Hypothalamus (tissue), 51 donors: ENCODE measurements at regions not wholly inside any gene's neighbourhood (a gene's known extent, or its start where the extent isn't known, plus 50 kb on each side); places are given as distances from the start of the nearest gene placed in this dataset.

Source experiments
- DNase-seq, 51 donors: peaks; one replicate each; lab custom pipeline; 2025; lab: John Stamatoyannopoulos, UW

- DNase-seq = no peak
Observed at GRCh38 chr2:792687-793086, 115.5 kb upstream of the TMEM18 start.

DNA sequence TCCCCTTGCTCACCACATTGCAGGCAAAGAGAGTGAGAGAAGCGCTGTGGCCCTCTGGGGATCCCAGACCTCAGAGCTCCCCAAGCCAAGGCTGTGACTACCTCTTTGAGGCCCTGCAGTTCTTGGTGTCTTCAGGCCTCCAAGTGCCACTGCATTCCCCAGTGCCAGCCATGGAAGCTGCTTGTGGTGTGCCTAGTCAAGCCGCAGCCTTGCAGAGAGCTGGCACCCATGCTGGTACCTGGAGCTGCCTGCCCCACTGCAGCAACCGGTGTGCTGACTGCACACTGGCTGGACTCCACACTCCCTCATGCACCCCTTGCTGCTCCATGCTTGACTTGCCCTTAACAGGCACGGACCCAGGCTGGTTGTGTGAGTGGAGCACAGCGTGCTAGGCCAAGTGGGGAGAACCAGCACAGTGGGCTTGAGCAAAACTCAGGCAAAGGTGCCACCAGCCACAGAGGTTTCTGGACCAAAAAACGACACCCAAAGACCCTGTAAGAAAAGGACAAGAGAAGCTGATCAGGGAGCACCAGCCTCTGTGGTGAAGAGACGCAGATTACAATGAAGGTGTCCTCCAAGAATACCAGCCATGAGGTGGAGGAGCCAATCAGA is 113.5 kb upstream of the TMEM18 start:
- no peak for DNase-seq

GRCh38 chr2:790081-790480 is 112.9 kb upstream of the TMEM18 start:
- DNase-seq = no peak

DNA sequence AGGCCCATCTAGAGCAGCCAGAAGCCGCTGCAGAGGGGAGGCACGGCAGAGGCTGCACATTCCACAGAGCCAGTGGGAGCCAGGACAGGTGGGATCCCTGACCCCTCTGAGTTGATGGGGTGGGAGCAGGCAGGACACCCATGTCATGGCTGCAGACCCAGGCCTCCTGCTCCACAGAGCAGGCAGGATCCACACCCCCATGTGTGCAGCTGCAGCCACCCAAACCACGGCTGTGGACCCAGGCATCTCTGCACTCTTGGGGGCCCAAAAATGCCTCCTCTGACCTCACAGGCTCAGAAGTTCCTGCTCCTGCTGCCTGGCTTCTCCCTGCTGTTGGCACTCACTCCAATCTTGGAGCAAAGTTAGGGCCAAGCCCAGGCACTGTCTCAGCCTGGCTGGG is 112.3 kb upstream of the TMEM18 start:
- DNase-seq = no peak

- DNase-seq = no peak
Observed at GRCh38 chr2:788227-789032, 111.2 kb upstream of the TMEM18 start.

- DNase-seq = no peak
Observed at GRCh38 chr2:784753-785152, 107.5 kb upstream of the TMEM18 start.

DNA sequence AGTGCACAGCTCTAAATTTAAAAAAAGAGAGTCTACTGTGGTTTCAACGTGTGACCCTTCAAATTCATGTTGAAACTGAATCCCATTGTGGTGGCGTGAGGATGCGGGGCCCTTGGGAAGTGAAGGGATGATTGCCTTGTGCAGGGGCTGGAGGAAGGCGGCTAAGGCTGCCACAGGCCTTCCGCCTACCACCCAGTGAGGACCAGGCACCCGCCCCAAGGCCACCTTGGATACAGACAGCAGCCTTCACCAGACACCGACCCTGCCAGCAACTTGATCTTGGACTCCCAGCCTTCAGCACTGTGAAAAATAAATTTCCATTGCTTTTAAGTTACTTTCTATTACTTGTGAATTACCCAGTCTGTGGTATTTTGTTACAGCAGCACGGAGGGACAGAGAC is 103.4 kb upstream of the TMEM18 start:
- DNase-seq = no peak

DNA sequence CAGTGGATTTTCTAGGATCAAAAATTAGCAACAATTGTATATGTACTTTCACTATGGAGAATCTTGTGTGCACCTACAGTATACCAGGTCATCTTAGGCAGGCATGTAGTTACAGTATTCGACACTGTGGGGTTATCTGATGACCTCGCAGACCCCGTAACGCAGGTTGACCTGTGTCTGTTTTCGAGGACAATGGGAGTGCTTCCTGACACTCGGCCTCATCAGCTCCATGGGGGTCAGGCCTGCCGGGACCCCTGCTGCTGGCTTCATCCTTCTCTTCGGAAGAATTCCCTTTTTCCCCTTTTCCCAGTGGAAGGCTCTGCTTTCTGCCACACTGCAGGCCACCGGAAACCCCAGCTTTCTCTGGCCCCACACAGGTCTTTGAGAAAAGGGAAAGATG is 102.8 kb upstream of the TMEM18 start:
- DNase-seq = no peak

- DNase-seq = no peak
Observed at GRCh38 chr2:778731-779350, 101.6 kb upstream of the TMEM18 start.

DNA sequence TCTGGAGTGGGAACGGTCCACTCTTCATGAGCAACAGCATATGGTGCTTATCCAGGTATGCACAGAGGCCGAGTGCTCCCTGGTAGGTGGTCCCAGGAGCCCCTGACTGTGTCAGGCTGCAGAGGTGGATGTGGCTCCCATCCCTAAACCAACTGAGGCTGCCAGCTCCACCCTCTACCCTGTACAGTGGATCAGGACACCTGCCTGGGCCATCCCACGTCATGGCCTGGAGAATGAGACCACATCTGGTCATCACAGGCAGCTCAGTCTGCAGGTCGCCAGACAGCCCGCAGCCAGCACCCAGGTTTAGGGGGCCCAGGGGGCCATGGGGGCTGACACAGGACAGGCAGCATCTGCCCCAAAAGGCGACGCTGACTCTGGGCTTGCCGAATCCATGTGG is 100.3 kb upstream of the TMEM18 start:
- no peak for DNase-seq

DNA sequence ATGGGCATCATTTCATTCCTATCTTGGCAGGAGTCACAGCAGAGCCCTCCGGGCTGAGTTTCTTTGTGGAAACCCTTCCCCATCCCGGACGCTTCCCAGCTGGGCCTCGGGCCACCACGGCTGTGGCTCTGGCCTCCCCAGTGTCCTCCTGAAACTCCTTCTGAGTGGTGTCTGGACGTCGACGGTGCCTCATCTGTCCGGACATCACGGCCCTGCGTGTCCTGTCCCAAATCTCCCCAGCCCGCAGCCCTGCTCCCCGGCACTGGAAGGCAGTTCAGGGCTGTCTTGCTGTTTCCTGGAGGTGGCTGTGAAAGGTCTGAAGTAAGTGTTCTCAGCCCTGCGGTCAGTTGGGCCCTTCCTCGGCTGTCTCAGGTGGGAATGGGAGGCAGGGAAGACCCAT is 99.8 kb upstream of the TMEM18 start:
- no peak for DNase-seq

DNA sequence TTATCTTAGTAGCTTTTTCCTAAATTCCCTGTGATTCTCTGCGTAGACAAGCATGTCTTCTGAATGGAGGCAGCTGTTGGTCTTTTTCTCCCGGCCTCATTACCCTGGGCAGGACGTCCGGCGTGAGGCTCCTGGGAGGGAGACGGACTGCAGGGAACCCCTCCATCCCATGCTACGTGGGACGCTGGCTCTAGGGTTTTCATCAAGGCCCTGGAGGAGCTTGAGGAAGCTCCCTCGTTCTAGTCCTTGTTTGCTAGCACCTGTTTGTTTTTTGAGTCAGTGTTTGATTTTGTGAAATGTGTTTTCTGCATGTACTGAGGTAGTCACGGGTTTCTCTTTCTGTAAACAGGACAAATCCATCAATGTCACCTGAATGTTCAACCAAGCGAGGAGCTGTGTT is 99.3 kb upstream of the TMEM18 start:
- DNase-seq = no peak

DNA sequence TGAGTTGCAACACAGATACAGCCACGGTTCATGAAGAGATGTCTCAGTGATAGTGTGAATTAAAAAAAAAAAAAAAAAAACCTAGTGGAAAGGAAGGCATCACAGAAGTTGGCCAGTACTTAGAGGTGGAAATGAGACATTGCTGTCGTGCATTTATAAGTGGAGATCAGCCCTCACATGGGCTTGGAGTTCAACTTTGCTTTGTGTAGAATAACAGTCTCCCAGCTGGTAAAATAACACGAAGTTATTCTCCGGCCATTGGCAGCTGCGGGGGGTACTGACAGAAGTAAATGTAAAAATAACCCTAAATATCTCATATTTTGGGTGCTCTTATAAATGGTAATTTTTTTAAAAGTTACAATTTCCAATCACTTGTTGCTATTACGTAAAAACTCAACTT is 98.8 kb upstream of the TMEM18 start:
- no peak for DNase-seq

- no peak for DNase-seq
Observed at GRCh38 chr2:774436-774835, 97.2 kb upstream of the TMEM18 start.

DNA sequence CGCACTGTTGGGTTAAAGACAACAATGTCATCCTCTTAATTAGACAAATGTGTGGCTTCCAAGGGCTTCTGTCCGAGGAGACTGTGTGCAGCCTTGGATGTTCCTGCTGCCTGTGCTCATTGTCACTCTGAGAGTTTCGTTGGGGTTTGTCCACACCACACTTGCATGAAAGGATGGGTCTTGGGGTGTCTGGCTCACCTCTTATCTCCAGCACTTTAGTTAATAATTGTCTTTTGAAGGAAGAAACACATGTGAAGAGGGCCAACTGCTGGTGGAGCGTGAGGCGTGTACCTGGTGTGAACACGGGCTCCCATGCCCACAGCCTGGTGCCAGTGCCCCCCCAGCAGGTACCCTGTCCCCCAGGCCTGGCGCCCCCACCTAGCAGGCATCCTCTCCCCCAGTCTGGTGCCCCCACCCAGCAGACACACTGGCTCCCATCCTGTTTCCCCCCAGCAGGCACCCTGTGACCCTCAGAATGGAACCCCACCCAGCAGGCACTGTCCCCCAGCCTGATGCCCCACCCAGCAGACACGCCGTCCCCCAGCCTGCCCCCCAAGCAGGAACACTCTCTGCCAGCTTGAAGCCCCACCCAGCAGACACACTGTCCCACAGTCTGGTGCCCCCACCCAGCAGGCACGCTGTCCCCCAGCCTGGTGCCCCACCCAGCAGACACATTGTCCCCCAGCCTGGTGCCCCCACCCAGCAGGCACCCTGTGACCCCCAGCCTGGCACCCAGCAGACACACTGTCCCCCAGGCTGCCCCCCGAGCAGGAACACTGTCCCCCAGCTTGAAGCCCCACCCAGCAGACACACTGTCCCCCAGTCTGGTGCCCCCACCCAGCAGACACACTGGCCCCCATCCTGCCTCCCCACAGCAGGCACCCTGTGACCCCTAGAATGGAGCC is 96.3 kb upstream of the TMEM18 start:
- DNase-seq = no peak

DNA sequence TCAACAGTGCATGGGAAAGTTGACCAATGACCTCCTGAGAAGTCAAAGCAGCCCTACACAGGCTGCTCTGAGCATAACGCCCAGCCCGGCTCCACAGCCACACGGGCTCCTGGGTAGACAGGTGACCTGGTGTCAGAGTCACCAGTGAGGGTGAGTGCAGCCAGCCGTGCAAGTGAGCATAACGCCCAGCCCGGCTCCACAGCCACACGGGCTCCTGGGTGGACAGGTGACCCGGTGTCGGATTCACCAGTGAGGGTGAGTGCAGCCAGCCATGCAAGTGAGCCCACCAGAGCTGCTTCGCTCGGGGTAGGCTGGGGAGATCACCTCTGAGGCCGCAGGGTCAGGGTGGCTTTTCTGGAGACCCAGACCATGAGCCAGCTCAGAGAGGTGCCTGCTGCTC is 94.3 kb upstream of the TMEM18 start:
- DNase-seq = no peak

GRCh38 chr2:770776-771175 is 93.6 kb upstream of the TMEM18 start:
- DNase-seq = no peak

- DNase-seq = no peak
Observed at GRCh38 chr2:769771-770170, 92.6 kb upstream of the TMEM18 start.

GRCh38 chr2:768451-768850 is 91.2 kb upstream of the TMEM18 start:
- no peak for DNase-seq

GRCh38 chr2:767944-768343 is 90.7 kb upstream of the TMEM18 start:
- DNase-seq = no peak

DNA sequence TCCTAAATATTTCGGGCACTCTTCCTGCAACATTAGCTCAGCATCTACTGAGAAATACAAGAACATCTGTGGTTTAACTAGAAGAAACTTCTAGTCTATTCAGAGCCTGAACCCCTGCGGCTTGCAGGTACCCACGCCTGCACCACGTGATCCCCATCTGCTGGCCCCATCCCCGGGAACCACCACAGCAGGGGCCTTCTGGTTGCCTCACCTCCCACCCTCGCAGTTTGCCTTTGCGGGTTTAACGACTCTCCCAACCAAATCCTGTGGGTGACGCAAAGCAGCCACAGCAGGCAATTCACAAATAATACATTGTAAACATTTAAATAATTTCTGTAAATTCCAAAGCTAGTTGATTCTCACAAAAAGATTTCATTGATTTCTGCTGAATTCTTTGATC is 90.2 kb upstream of the TMEM18 start:
- no peak for DNase-seq
